HFFc6 (cell line): ENCODE measurements at regions not wholly inside any gene's neighbourhood (a gene's known extent, or its start where the extent isn't known, plus 50 kb on each side); places are given as distances from the start of the nearest gene placed in this dataset.

ENCODE experiments used
- DNase-seq: peaks from one replicate; pipeline ENCODE4 v3.0.0-alpha.2; 2018
- H3K27ac Mint-ChIP-seq: 2 replicates; pipeline ENCODE4 v1.8.0; 2020; ENCODE audit warnings: mild to moderate bottlenecking, mixed read lengths
- H3K27me3 Mint-ChIP-seq: 2 replicates; pipeline ENCODE4 v1.8.0; 2021; ENCODE audit warnings: mild to moderate bottlenecking, moderate library complexity, mixed read lengths; ENCODE audit not compliant: insufficient read depth
- H3K36me3 Mint-ChIP-seq: 2 replicates; pipeline ENCODE4 v1.8.0; 2021; ENCODE audit warnings: low read depth, mixed read lengths
- H3K4me1 Mint-ChIP-seq: 2 replicates; pipeline ENCODE4 v1.8.0; 2020; ENCODE audit warnings: low read depth, mixed read lengths
- H3K4me3 Mint-ChIP-seq: 2 replicates; pipeline ENCODE4 v1.8.0; 2020; ENCODE audit warnings: mild to moderate bottlenecking, moderate library complexity, mixed read lengths
- H3K9me3 Mint-ChIP-seq: 2 replicates; pipeline ENCODE4 v1.8.0; 2020; ENCODE audit warnings: mild to moderate bottlenecking, mixed read lengths
- TF ChIP-seq, protein P1 (sequence below): fragments of 200-600 bp; sonication (generic); IDR thresholded peaks from 2 replicates; pipeline ENCODE4 v1.5.0; 2021; ENCODE audit warnings: antibody characterized with exemption, mild to moderate bottlenecking

- Mint-ChIP-seq H3K27me3 (no peaks in the 10 kb centered on the region; the same call in 1 of the 2 replicates), H3K9me3 (no peaks in the 10 kb centered on the region), H3K36me3 (no peaks in the 10 kb centered on the region), H3K4me3 (no peak overlapping the region), H3K4me1 (peaks cover 7% of the 10 kb centered on the region), H3K27ac (no peak overlapping the region)
- DNase-seq, result no peak
- TF ChIP-seq, protein P1, sequence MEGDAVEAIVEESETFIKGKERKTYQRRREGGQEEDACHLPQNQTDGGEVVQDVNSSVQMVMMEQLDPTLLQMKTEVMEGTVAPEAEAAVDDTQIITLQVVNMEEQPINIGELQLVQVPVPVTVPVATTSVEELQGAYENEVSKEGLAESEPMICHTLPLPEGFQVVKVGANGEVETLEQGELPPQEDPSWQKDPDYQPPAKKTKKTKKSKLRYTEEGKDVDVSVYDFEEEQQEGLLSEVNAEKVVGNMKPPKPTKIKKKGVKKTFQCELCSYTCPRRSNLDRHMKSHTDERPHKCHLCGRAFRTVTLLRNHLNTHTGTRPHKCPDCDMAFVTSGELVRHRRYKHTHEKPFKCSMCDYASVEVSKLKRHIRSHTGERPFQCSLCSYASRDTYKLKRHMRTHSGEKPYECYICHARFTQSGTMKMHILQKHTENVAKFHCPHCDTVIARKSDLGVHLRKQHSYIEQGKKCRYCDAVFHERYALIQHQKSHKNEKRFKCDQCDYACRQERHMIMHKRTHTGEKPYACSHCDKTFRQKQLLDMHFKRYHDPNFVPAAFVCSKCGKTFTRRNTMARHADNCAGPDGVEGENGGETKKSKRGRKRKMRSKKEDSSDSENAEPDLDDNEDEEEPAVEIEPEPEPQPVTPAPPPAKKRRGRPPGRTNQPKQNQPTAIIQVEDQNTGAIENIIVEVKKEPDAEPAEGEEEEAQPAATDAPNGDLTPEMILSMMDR, result no peak
These were observed 195.8 kb downstream of the CLCN4 start for GRCh38 chrX:10352536-10352935.

DNA sequence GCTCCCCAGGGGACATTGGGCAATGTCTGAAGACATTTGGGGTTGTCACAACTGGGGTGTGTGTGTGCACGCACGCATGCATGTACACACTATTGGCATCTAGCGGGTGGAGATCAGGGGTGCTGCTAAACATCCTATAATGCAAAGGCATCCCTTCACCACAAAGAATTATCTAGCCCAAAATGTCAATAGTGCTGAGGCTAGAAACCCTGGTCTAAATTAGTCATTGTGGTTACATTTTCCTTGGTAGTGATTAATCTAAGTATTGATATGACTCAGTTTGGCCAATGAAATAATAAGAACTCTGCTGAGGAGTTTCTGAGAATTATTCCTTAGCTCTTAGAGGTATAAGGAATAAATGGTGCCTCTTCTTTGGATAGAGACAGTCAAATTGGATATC, 200.2 kb downstream of the CLCN4 start:
- no peak overlapping the region for H3K4me3 Mint-ChIP-seq
- peak; percentile 0 for DNase-seq
- no peak overlapping the region for H3K27ac Mint-ChIP-seq
- H3K9me3 Mint-ChIP-seq, result no peaks in the 10 kb centered on the region
- H3K27me3 Mint-ChIP-seq, result no peaks in the 10 kb centered on the region; the same call in none of the 2 replicates
- TF ChIP-seq, protein P1, result no peak
- no peaks in the 10 kb centered on the region for H3K36me3 Mint-ChIP-seq
- H3K4me1 Mint-ChIP-seq, result no peaks in the 10 kb centered on the region

DNA sequence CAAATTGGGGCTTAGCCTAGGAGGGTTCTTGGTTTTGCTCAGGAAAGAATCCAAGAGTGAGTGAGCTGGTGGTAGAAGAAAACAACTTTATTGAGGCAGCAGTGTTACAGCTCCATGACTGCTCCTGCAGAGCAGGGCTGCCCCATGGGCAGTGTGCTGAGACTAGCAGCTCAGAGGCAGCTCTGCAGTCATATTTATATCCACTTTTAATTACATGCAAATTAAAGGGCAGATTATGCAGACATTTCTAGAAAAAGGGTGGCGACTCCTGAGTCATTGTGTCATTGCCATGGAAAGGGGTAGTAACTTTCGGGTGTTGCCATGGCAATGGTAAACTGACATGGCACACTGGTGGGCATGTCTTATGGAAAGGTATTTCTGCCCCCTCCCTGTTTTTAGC, 202.2 kb downstream of the CLCN4 start:
- Mint-ChIP-seq H3K9me3 (no peaks in the 10 kb centered on the region), H3K27me3 (no peaks in the 10 kb centered on the region; the same call in none of the 2 replicates), H3K4me3 (no peak overlapping the region), H3K36me3 (no peaks in the 10 kb centered on the region), H3K4me1 (no peaks in the 10 kb centered on the region), H3K27ac (no peak overlapping the region)
- no peak for DNase-seq
- TF ChIP-seq, protein P1, result no peak

DNA sequence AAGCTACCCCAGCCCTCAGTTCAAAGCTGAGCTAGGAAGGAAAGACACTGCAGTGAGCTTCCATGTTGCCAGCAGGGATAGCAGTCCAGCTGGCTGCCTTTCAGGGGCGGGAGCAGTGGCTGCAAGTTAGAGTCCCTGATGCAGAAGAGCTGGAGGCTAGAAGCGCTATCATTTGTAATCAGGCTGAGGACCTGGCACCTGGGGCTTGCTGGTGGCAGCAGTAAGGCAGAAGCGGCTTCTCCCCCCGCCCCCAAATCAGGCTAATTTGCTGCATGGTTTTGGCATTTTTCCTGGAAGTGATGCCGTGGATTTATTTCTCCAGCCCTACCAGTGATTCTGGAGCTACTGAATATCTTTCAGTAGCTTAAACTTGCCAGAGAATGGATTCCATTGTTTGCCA, 203.3 kb downstream of the CLCN4 start:
- TF ChIP-seq, protein P1, result no peak
- Mint-ChIP-seq H3K4me1 (no peaks in the 10 kb centered on the region), H3K9me3 (no peaks in the 10 kb centered on the region), H3K4me3 (no peak overlapping the region), H3K36me3 (no peaks in the 10 kb centered on the region), H3K27ac (no peak overlapping the region), H3K27me3 (no peaks in the 10 kb centered on the region; the same call in 1 of the 2 replicates)
- DNase-seq, result no peak

DNA sequence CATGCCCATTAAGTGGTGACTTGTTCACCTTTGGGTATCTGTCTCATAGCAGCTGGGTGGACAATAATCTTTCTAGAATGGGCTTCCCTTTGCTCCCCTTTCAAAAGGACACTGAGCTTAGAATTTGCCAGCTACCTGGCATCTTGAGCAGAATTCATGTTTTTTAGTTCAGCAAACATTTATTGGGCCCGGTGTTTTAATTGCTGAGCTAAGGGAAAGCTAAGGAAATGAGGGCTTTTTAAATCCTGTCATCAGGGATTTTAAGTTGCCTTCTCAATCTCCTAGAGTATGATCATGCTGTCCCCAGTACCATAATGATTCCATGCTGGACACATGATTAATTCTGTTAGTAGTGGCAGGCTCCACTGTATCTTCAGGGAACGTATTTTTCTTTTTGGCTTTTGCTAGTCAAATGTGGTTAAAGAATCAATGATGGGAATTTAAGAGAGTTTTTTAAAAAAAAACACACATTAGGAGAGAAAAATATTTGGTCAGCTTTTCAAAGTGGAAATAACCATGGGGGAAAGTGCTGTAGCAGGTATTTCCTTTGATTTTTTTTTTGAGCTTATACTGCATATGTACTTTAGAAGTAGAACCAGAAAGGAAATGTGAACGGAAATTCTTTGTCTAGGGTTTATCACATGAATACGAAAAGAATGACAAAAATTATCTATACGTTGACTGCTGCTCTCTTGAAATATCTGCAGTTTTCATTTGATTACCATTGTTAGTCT, 208.9 kb downstream of the CLCN4 start:
- TF ChIP-seq, protein P1, result no peak
- H3K27ac Mint-ChIP-seq, result no peak overlapping the region
- H3K4me3 Mint-ChIP-seq, result no peak overlapping the region
- peaks cover 3% of the 10 kb centered on the region; the same call in 1 of the 2 replicates for H3K27me3 Mint-ChIP-seq
- no peaks in the 10 kb centered on the region for H3K9me3 Mint-ChIP-seq
- no peaks in the 10 kb centered on the region for H3K36me3 Mint-ChIP-seq
- DNase-seq, result no peak
- H3K4me1 Mint-ChIP-seq, result no peaks in the 10 kb centered on the region
